HepG2 (cell line): ENCODE measurements at regions not wholly inside any gene's neighbourhood (a gene's known extent, or its start where the extent isn't known, plus 50 kb on each side); places are given as distances from the start of the nearest gene placed in this dataset.

Source experiments
- ATAC-seq: fragments of 200-7000 bp; cut with Tn5 transposase; 3 replicates; pipeline ENCODE4 v1.9.1; 2020; ENCODE audit warnings: mild to moderate bottlenecking, moderate library complexity
- BruUV-seq: library from RNA; stranded (reverse); fragments of 400-500 nt; replicated peaks from 2 replicates; lab custom pipeline; 2021; lab: Mats Ljungman, UMichigan
- CTCF ChIA-PET: fragments of 300-600 bp; formaldehyde crosslinking; extraction: SDS; loops from one replicate; lab custom pipeline; 2021; ENCODE audit warnings: low total read pairs, inconsistent platforms, low intra/inter-chr PET ratio; lab: Yijun Ruan, JAX
- POLR2A ChIA-PET: fragments of 350-600 bp; sonication (Branson Sonifier 250); formaldehyde crosslinking; loops from one replicate; lab custom pipeline; 2020; ENCODE audit warnings: antibody characterized with exemption, inconsistent platforms; lab: Yijun Ruan, JAX
- DNase-seq: peaks from one replicate; pipeline ENCODE4 v3.0.0-alpha.2; 2015; ENCODE audit warnings: low spot score
- FAIRE-seq: peaks from 3 replicates; lab custom pipeline; 2011; peaks lifted over from hg19 to GRCh38; lab: Jason Lieb, UNC
- H2AFZ ChIP-seq: one replicate; pipeline ENCODE4 v1.6.1; 2011; ENCODE audit warnings: low read length, inconsistent platforms
- H3K27ac ChIP-seq: fragments of 300-600 bp; 3 replicates; pipeline ENCODE4 v1.8.0; 2011; ENCODE audit warnings: mixed run types, mild to moderate bottlenecking, mixed read lengths, low read length, inconsistent platforms; ENCODE audit not compliant: insufficient read depth; ENCODE audit errors: extremely low read length
- H3K27me3 ChIP-seq, 2 experiments: fragments of 200-600 bp in 1 of 2; 2 replicates in 1 of 2; 3 replicates in 1 of 2; pipeline versions ENCODE4 v1.6.0 to v1.8.0; 2011; ENCODE audit warnings: low read length in 2 of 2, mild to moderate bottlenecking in 2 of 2, moderate library complexity in 2 of 2, inconsistent platforms in 1 of 2; ENCODE audit not compliant: insufficient read depth in 2 of 2, control insufficient read depth in 1 of 2
- H3K36me3 ChIP-seq, 2 experiments: fragments of 200-600 bp in 1 of 2; replicated peaks in 1 of 2; 2 replicates in 1 of 2; 3 replicates in 1 of 2; pipeline versions ENCODE4 v1.5.1 to v1.8.0; 2011; ENCODE audit warnings: low read length in 2 of 2, inconsistent platforms in 1 of 2; ENCODE audit not compliant: insufficient read depth in 2 of 2, control insufficient read depth in 1 of 2
- H3K4me1 ChIP-seq: 2 replicates; pipeline ENCODE4 v1.5.1; 2012; ENCODE audit warnings: low read length, inconsistent platforms; ENCODE audit not compliant: insufficient read depth
- H3K4me2 ChIP-seq: 2 replicates; pipeline ENCODE4 v1.6.0; 2011; ENCODE audit warnings: low read depth, low read length, inconsistent platforms
- H3K4me3 ChIP-seq, 3 experiments: fragments of 200-600 bp in 1 of 3; sonication (generic), shearing (Covaris generic) in 1 of 3; replicated peaks in 1 of 3; 2 replicates each; pipeline ENCODE4 v1.5.1; 2011 to 2016; ENCODE audit warnings: low read length in 3 of 3, inconsistent platforms in 2 of 3, low read depth in 2 of 3, mild to moderate bottlenecking in 2 of 3, control low read depth in 1 of 3, mixed read lengths in 1 of 3; ENCODE audit not compliant: insufficient read depth in 1 of 3
- H3K79me2 ChIP-seq: one replicate; pipeline ENCODE4 v1.6.1; 2011; ENCODE audit warnings: low read length, inconsistent platforms; ENCODE audit not compliant: insufficient read depth
- H3K9ac ChIP-seq: 2 replicates; pipeline ENCODE4 v1.6.0; 2011; ENCODE audit warnings: mild to moderate bottlenecking, low read depth, low read length, inconsistent platforms; ENCODE audit not compliant: insufficient read depth
- H3K9me3 ChIP-seq: 2 replicates; pipeline ENCODE4 v1.5.1; 2012; ENCODE audit warnings: mild to moderate bottlenecking, low read length
- H4K20me1 ChIP-seq: 2 replicates; pipeline ENCODE4 v1.6.0; 2011; ENCODE audit warnings: inconsistent platforms, mild to moderate bottlenecking, low read length, moderate library complexity; ENCODE audit not compliant: insufficient read depth
- AFF4 ChIP-seq: sonication (generic); formaldehyde crosslinking; IDR thresholded peaks from 2 replicates; pipeline ENCODE4 v1.4.0; 2020; ENCODE audit warnings: missing genetic modification reagents
- CCAR2 ChIP-seq: fragments of 200-400 bp; formaldehyde crosslinking; optimal IDR thresholded peaks from 2 replicates; pipeline ENCODE3; 2018; ENCODE audit warnings: low read depth, mild to moderate bottlenecking, low read length, moderate library complexity
- GABPA ChIP-seq, 2 experiments: IDR thresholded peaks; 2 replicates each; pipeline ENCODE4 v1.6.1; 2011 to 2016; ENCODE audit warnings: low read depth in 2 of 2, low read length in 1 of 2, missing biosample characterization in 1 of 2, missing genetic modification characterization in 1 of 2
- NFATC3 ChIP-seq: sonication (generic); formaldehyde crosslinking; IDR thresholded peaks from 2 replicates; pipeline ENCODE4 v1.5.1; 2020; ENCODE audit warnings: mild to moderate bottlenecking, missing genetic modification reagents
- RORA ChIP-seq: sonication (generic); formaldehyde crosslinking; IDR thresholded peaks from 2 replicates; pipeline ENCODE4 v1.5.0; 2020; ENCODE audit warnings: mild to moderate bottlenecking, missing genetic modification reagents, moderate library complexity
- SKI ChIP-seq: fragments of 450-650 bp; IDR thresholded peaks from one replicate; pipeline ENCODE4 v1.6.1; 2018; ENCODE audit warnings: mild to moderate bottlenecking; ENCODE audit not compliant: partially characterized antibody
- SP2 ChIP-seq: sonication (generic); formaldehyde crosslinking; IDR thresholded peaks from 2 replicates; pipeline ENCODE4 v1.5.1; 2020; ENCODE audit warnings: mild to moderate bottlenecking, missing genetic modification reagents
- TBX3 ChIP-seq: fragments of 450-650 bp; IDR thresholded peaks from 2 replicates; pipeline ENCODE4 v1.6.1; 2017; ENCODE audit warnings: antibody characterized with exemption, mild to moderate bottlenecking, inconsistent platforms, borderline replicate concordance
- ZFP1 ChIP-seq: IDR thresholded peaks from 2 replicates; pipeline ENCODE4 v1.6.1; 2016
- ZNF569 ChIP-seq: sonication (generic); formaldehyde crosslinking; IDR thresholded peaks from 2 replicates; pipeline ENCODE4 v1.5.0; 2020; ENCODE audit warnings: mild to moderate bottlenecking, missing genetic modification reagents, moderate library complexity, borderline replicate concordance
- WGBS: methylation state at CpG from one replicate; pipeline ENCODE4 v1.1.6; 2017; ENCODE audit warnings: low lambda C conversion rate; 5-methylcytosine and 5-hydroxymethylcytosine counted together
- in situ Hi-C: cut with HindIII; loops from 2 replicates; pipeline ENCODE4 v1.10.0; 2017; ENCODE audit warnings: low pct_unique_long_range_greater_than_20kb; ENCODE audit not compliant: extremely low pct_ligation_motif_present
- intact Hi-C: fragments of 100-400 bp; cut with micrococcal nuclease; formaldehyde crosslinking; loops from one replicate; pipeline ENCODE4 v1.10.0; 2022; ENCODE audit not compliant: unreplicated experiment
- TF ChIP-seq, protein P1 (sequence below): sonication (generic); formaldehyde crosslinking; IDR thresholded peaks from 2 replicates; pipeline ENCODE4 v1.4.0; 2020; ENCODE audit warnings: missing genetic modification reagents, borderline replicate concordance

GRCh38 chr10:130801784-130802183, 509.7 kb downstream of the TCERG1L start:
- TF ChIP-seq AFF4 (CRISPR knock-in tag), result no peak
- no peak for TF ChIP-seq RORA (CRISPR knock-in tag)
- no peak for TF ChIP-seq TBX3
- no peaks in the 10 kb centered on the region for H3K4me1 ChIP-seq
- H4K20me1 ChIP-seq, result no peaks in the 10 kb centered on the region
- POLR2A ChIA-PET, result no interaction called here
- no peak overlapping the region for H2AFZ ChIP-seq
- CTCF ChIA-PET, result no interaction called here
- intact Hi-C loops, result no loop called here
- H3K79me2 ChIP-seq, result no peaks in the 10 kb centered on the region
- no peak overlapping the region for H3K27ac ChIP-seq
- no peak overlapping the region for H3K9ac ChIP-seq
- H3K4me3 ChIP-seq, result no peak overlapping the region
- H3K4me2 ChIP-seq, result no peak overlapping the region
- ATAC-seq, result no peak
- 3% methylated on average over 7 of the region's 19 CpGs for WGBS
- no peak for FAIRE-seq
- H3K27me3 ChIP-seq, result peaks cover 0 to 27% of the 10 kb centered on the region in 2 experiments; a peak in 3 of 5 replicates
- no peaks in the 10 kb centered on the region for H3K36me3 ChIP-seq
- no TSS peak for BruUV-seq
- DNase-seq, result no peak
- no peaks in the 10 kb centered on the region for H3K9me3 ChIP-seq
- in situ Hi-C loops, result no loop called here

DNA sequence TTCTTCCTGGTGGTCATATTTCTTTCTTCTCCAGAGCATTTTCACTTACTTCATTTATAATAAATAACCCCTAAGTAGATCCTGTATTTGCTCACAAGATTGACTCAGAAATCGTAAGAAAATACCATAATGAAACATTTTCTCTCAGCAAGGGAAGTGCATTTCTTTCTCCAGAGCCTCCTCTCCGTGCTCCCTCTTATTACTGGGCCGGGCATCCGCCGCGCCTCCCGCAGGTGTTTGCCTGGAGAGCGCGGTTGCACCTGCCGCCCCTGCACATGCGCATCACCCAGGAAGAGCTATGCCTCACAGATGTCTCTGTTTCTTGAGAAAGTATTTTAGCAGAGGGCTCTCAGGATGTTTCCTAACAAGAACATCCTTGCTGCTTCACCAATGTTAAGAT, 509.2 kb downstream of the TCERG1L start:
- Histone ChIP-seq H2AFZ (no peak overlapping the region), H3K9me3 (no peaks in the 10 kb centered on the region), H3K9ac (no peak overlapping the region), H3K4me1 (no peaks in the 10 kb centered on the region), H3K79me2 (no peaks in the 10 kb centered on the region), H3K27me3 (peaks cover 0 to 22% of the 10 kb centered on the region in 2 experiments; a peak in 2 of 5 replicates), H3K36me3 (no peaks in the 10 kb centered on the region), H4K20me1 (no peaks in the 10 kb centered on the region), H3K4me2 (no peak overlapping the region), H3K4me3 (no peak overlapping the region), H3K27ac (no peak overlapping the region)
- DNase-seq (no peak), FAIRE-seq (no peak), ATAC-seq (no peak)
- in situ Hi-C loops, result no loop called here
- ChIA-PET POLR2A (no interaction called here), CTCF (no interaction called here)
- intact Hi-C loops, result no loop called here
- no TSS peak for BruUV-seq
- 47% methylated on average over 11 of the region's 11 CpGs for WGBS
- TF ChIP-seq GABPA (IDR thresholded peaks at IDR 0.05; ENCODE audit: low read depth, low read length) (no peak), GABPA (CRISPR knock-in tag; IDR thresholded peaks at IDR 0.05; ENCODE audit: low read depth) (no peak), ZFP1 (CRISPR knock-in tag) (no peak), SP2 (CRISPR knock-in tag) (no peak), NFATC3 (CRISPR knock-in tag) (no peak), SKI (no peak), ZNF569 (CRISPR knock-in tag) (no peak), CCAR2 (no peak)
- TF ChIP-seq, protein P1, sequence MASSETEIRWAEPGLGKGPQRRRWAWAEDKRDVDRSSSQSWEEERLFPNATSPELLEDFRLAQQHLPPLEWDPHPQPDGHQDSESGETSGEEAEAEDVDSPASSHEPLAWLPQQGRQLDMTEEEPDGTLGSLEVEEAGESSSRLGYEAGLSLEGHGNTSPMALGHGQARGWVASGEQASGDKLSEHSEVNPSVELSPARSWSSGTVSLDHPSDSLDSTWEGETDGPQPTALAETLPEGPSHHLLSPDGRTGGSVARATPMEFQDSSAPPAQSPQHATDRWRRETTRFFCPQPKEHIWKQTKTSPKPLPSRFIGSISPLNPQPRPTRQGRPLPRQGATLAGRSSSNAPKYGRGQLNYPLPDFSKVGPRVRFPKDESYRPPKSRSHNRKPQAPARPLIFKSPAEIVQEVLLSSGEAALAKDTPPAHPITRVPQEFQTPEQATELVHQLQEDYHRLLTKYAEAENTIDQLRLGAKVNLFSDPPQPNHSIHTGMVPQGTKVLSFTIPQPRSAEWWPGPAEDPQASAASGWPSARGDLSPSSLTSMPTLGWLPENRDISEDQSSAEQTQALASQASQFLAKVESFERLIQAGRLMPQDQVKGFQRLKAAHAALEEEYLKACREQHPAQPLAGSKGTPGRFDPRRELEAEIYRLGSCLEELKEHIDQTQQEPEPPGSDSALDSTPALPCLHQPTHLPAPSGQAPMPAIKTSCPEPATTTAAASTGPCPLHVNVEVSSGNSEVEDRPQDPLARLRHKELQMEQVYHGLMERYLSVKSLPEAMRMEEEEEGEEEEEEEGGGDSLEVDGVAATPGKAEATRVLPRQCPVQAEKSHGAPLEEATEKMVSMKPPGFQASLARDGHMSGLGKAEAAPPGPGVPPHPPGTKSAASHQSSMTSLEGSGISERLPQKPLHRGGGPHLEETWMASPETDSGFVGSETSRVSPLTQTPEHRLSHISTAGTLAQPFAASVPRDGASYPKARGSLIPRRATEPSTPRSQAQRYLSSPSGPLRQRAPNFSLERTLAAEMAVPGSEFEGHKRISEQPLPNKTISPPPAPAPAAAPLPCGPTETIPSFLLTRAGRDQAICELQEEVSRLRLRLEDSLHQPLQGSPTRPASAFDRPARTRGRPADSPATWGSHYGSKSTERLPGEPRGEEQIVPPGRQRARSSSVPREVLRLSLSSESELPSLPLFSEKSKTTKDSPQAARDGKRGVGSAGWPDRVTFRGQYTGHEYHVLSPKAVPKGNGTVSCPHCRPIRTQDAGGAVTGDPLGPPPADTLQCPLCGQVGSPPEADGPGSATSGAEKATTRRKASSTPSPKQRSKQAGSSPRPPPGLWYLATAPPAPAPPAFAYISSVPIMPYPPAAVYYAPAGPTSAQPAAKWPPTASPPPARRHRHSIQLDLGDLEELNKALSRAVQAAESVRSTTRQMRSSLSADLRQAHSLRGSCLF, result no peak
